ENCODE measurements at regions not wholly inside any gene's neighbourhood (a gene's known extent, or its start where the extent isn't known, plus 50 kb on each side); places are given as distances from the start of the nearest gene placed in this dataset.

- no peak for DNase-seq (ENCODE audit: low read depth)
- no peak for TF ChIP-seq CTCF (conservative IDR thresholded peaks at IDR 0.05; ENCODE audit: low read depth, low read length)
- H3K4me3 ChIP-seq (ENCODE audit: low read length), result no peak overlapping the region
Measured at GRCh38 chr19:32223106-32223505, 122.3 kb upstream of the ZNF507 start.

GRCh38 chr19:32223595-32224370 lies 121.6 kb upstream of the ZNF507 start:
- no peak for DNase-seq (ENCODE audit: low read depth)
- TF ChIP-seq CTCF (conservative IDR thresholded peaks at IDR 0.05; ENCODE audit: low read depth, low read length), result no peak
- H3K4me3 ChIP-seq (ENCODE audit: low read length), result no peak overlapping the region

- H3K4me3 ChIP-seq (ENCODE audit: low read length), result no peak overlapping the region
- peak; percentile 78 for TF ChIP-seq CTCF (conservative IDR thresholded peaks at IDR 0.05; ENCODE audit: low read depth, low read length)
- DNase-seq (ENCODE audit: low read depth), result peak; percentile 1
Measured at GRCh38 chr19:32224371-32225244, 120.8 kb upstream of the ZNF507 start.

- no peak for TF ChIP-seq CTCF (conservative IDR thresholded peaks at IDR 0.05; ENCODE audit: low read depth, low read length)
- no peak overlapping the region for H3K4me3 ChIP-seq (ENCODE audit: low read length)
- DNase-seq (ENCODE audit: low read depth), result no peak
Measured at GRCh38 chr19:32227561-32228165, 117.7 kb upstream of the ZNF507 start.

- no peak for TF ChIP-seq CTCF (conservative IDR thresholded peaks at IDR 0.05; ENCODE audit: low read depth, low read length)
- DNase-seq (ENCODE audit: low read depth), result no peak
- no peak overlapping the region for H3K4me3 ChIP-seq (ENCODE audit: low read length)
Measured at GRCh38 chr19:32230441-32230840, 115.0 kb upstream of the ZNF507 start.

GRCh38 chr19:32231020-32231419 lies 114.4 kb upstream of the ZNF507 start:
- TF ChIP-seq CTCF (conservative IDR thresholded peaks at IDR 0.05; ENCODE audit: low read depth, low read length), result no peak
- H3K4me3 ChIP-seq (ENCODE audit: low read length), result no peak overlapping the region
- no peak for DNase-seq (ENCODE audit: low read depth)
